GM12892 (cell line): ENCODE measurements at regions not wholly inside any gene's neighbourhood (a gene's known extent, or its start where the extent isn't known, plus 50 kb on each side); places are given as distances from the start of the nearest gene placed in this dataset.

Source experiments
- POLR2A ChIP-seq: IDR thresholded peaks from 2 replicates; pipeline ENCODE4 v1.6.1; 2011; ENCODE audit warnings: low read depth, low read length, control low read depth
- POLR2AphosphoS5 ChIP-seq: IDR thresholded peaks from 2 replicates; pipeline ENCODE4 v1.6.1; 2011; ENCODE audit warnings: low read depth, low read length, control low read depth
- TAF1 ChIP-seq: IDR thresholded peaks from 2 replicates; pipeline ENCODE4 v1.6.1; 2011; ENCODE audit warnings: low read depth, mild to moderate bottlenecking, control low read depth, low read length, borderline replicate concordance

- no peak for TF ChIP-seq POLR2A
- no peak for TF ChIP-seq TAF1
- TF ChIP-seq POLR2AphosphoS5, result no peak
Measured at GRCh38 chr4:53858744-53859143, 205.7 kb downstream of the CHIC2 start.
